ENCODE measurements at regions not wholly inside any gene's neighbourhood (a gene's known extent, or its start where the extent isn't known, plus 50 kb on each side); places are given as distances from the start of the nearest gene placed in this dataset.

GRCh38 chr18:40907842-40908241, 1047.2 kb upstream of the PIK3C3 start:
- TF ChIP-seq CTCF (conservative IDR thresholded peaks at IDR 0.05; ENCODE audit: low read length) (no peak), EZH2phosphoT487 (IDR thresholded peaks at IDR 0.05; ENCODE audit: borderline replicate concordance, low read depth, low read length) (no peak)
